Colonic mucosa (tissue), 4 donors: ENCODE measurements at regions not wholly inside any gene's neighbourhood (a gene's known extent, or its start where the extent isn't known, plus 50 kb on each side); places are given as distances from the start of the nearest gene placed in this dataset.
A peak's percentile ranks its signal among the peaks of the same experiment; 100 is the strongest.

Source experiments
- DNase-seq: peaks from one replicate; pipeline ENCODE4 v3.0.0-alpha.2; 2020
- H3K27ac ChIP-seq: fragments of 200-600 bp; one replicate; pipeline ENCODE4 v1.8.0; 2021
- H3K27me3 ChIP-seq: fragments of 200-600 bp; one replicate; pipeline ENCODE4 v1.8.0; 2021
- H3K36me3 ChIP-seq: fragments of 200-600 bp; one replicate; pipeline ENCODE4 v1.8.0; 2021
- H3K4me1 ChIP-seq: fragments of 200-600 bp; one replicate; pipeline ENCODE4 v1.8.0; 2021; ENCODE audit warnings: mild to moderate bottlenecking
- H3K4me3 ChIP-seq: fragments of 200-600 bp; one replicate; pipeline ENCODE4 v1.8.0; 2021
- H3K9ac ChIP-seq, 2 donors: one replicate each; pipeline ENCODE4 v1.7.0; 2013; ENCODE audit warnings: control low read depth in 2 of 2, low read depth in 2 of 2, low read length in 2 of 2
- H3K9me3 ChIP-seq: fragments of 200-600 bp; one replicate; pipeline ENCODE4 v1.8.0; 2021
- CTCF ChIP-seq: fragments of 200-600 bp; IDR thresholded peaks from one replicate; pipeline ENCODE4 v1.8.0; 2022; ENCODE audit warnings: antibody characterized with exemption, mild to moderate bottlenecking
- intact Hi-C: fragments of 100-400 bp; cut with DNase I; formaldehyde crosslinking; loops from one replicate; pipeline ENCODE4 v1.14.1; 2022
- donor health status: healthy.
- donor health status: DM: no; HTN: no; CAD: no.
- donor health status: DM: no; HTN: no; CAD: no.

GRCh38 chrX:74251006-74251930, 52.7 kb upstream of the ZCCHC13 start:
- H3K27me3 ChIP-seq: no peaks in the 10 kb centered on the region
- H3K4me3 ChIP-seq: no peak overlapping the region
- intact Hi-C loops: no loop called here
- no peak overlapping the region for H3K9ac ChIP-seq
- peak; percentile 61 for DNase-seq
- TF ChIP-seq CTCF: no peak
- no peaks in the 10 kb centered on the region for H3K9me3 ChIP-seq
- H3K27ac ChIP-seq: peak overlapping the region; percentile 61
- H3K4me1 ChIP-seq: peaks cover 6% of the 10 kb centered on the region
- H3K36me3 ChIP-seq: no peaks in the 10 kb centered on the region

- Histone ChIP-seq H3K9ac (no peak overlapping the region), H3K27ac (peak overlapping the region; percentile 61), H3K9me3 (no peaks in the 10 kb centered on the region), H3K4me1 (peaks cover 6% of the 10 kb centered on the region), H3K27me3 (no peaks in the 10 kb centered on the region), H3K4me3 (no peak overlapping the region), H3K36me3 (no peaks in the 10 kb centered on the region)
- no peak for DNase-seq
- intact Hi-C loops: no loop called here
- no peak for TF ChIP-seq CTCF
These were observed 53.4 kb upstream of the ZCCHC13 start for GRCh38 chrX:74250574-74250973.

GRCh38 chrX:74249963-74250362, 54.0 kb upstream of the ZCCHC13 start:
- intact Hi-C loops: no loop called here
- no peaks in the 10 kb centered on the region for H3K9me3 ChIP-seq
- no peak overlapping the region for H3K4me3 ChIP-seq
- peak overlapping the region in 1 of 2 donors; percentile 34 for H3K9ac ChIP-seq
- H3K4me1 ChIP-seq: peaks cover 6% of the 10 kb centered on the region
- H3K27ac ChIP-seq: peak overlapping the region; percentile 61
- H3K36me3 ChIP-seq: no peaks in the 10 kb centered on the region
- no peaks in the 10 kb centered on the region for H3K27me3 ChIP-seq
- TF ChIP-seq CTCF: no peak
- peak; percentile 20 for DNase-seq

GRCh38 chrX:74248889-74249288, 55.1 kb upstream of the ZCCHC13 start:
- H3K36me3 ChIP-seq: no peaks in the 10 kb centered on the region
- H3K4me3 ChIP-seq: no peak overlapping the region
- peak overlapping the region in 1 of 2 donors; percentile 14 for H3K9ac ChIP-seq
- peaks cover 6% of the 10 kb centered on the region for H3K4me1 ChIP-seq
- peak; percentile 48 for DNase-seq
- no peak for TF ChIP-seq CTCF
- H3K9me3 ChIP-seq: no peaks in the 10 kb centered on the region
- peak overlapping the region; percentile 61 for H3K27ac ChIP-seq
- intact Hi-C loops: no loop called here
- no peaks in the 10 kb centered on the region for H3K27me3 ChIP-seq

- H3K36me3 ChIP-seq: no peaks in the 10 kb centered on the region
- H3K27me3 ChIP-seq: no peaks in the 10 kb centered on the region
- DNase-seq: no peak
- no peak overlapping the region for H3K9ac ChIP-seq
- no peak for TF ChIP-seq CTCF
- intact Hi-C loops: no loop called here
- H3K27ac ChIP-seq: no peak overlapping the region
- H3K4me3 ChIP-seq: no peak overlapping the region
- no peaks in the 10 kb centered on the region for H3K9me3 ChIP-seq
- peaks cover 6% of the 10 kb centered on the region for H3K4me1 ChIP-seq
These were observed 57.5 kb upstream of the ZCCHC13 start for GRCh38 chrX:74246524-74246923.
